HAP-1 (cell line): ENCODE measurements at regions not wholly inside any gene's neighbourhood (a gene's known extent, or its start where the extent isn't known, plus 50 kb on each side); places are given as distances from the start of the nearest gene placed in this dataset.

Experiments
- DNase-seq, 2 experiments: peaks; one replicate each; pipeline ENCODE4 v3.0.0-alpha.2; 2016 to 2020; ENCODE audit warnings: low spot score in 2 of 2
- H3K27me3 ChIP-seq: fragments of 250-450 bp; sonication (Bioruptor Pico); 2 replicates; pipeline ENCODE4 v1.5.1; 2020; ENCODE audit warnings: low read depth, mild to moderate bottlenecking, moderate library complexity
- H3K36me3 ChIP-seq: fragments of 250-450 bp; sonication (Bioruptor Pico); replicated peaks from 2 replicates; pipeline ENCODE4 v1.5.1; 2020; ENCODE audit warnings: mild to moderate bottlenecking
- H3K4me1 ChIP-seq: fragments of 250-450 bp; sonication (Bioruptor Pico); 2 replicates; pipeline ENCODE4 v1.5.1; 2020; ENCODE audit warnings: mild to moderate bottlenecking
- H3K4me3 ChIP-seq: fragments of 250-450 bp; sonication (Bioruptor Pico); 2 replicates; pipeline ENCODE4 v1.5.1; 2020; ENCODE audit warnings: mild to moderate bottlenecking, moderate library complexity
- H3K9me3 ChIP-seq: fragments of 250-450 bp; sonication (Bioruptor Pico); 2 replicates; pipeline ENCODE4 v1.5.1; 2020; ENCODE audit warnings: mild to moderate bottlenecking, moderate library complexity
- in situ Hi-C: fragments of 300-500 bp; cut with MboI; formaldehyde crosslinking; loops from 3 replicates; pipeline ENCODE4 v1.14.3; 2020; ENCODE audit warnings: low sequenced_read_pairs, inconsistent platforms, mixed read lengths

DNA sequence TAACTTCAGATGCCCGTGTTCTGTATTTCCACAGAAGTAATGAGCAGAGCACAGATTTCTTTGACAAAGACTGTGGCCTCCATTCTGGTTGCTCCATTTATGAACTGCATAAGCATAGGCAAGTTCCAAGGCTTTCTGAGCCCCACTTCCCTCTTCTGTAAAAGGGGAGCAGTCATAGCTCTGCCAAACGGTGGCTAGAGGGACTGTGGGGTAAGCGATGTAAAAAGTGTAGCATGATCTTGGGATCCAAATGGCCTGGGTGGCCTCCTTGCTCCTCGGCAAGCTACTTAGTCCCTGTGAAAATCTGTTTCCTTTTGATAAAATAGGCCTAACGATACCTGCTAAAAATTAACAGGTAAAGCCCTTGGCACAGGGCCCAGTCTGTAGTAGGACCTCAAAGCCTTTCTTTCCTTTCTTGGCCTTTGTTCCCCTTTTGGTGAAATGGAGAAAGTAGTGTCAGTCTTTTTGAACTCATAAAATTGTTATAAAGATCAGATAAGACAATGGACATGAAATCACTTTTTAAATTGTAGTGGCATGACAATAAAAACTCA is 646.6 kb downstream of the ACTL7B start:
- Histone ChIP-seq H3K9me3 (no peaks in the 10 kb centered on the region), H3K4me1 (peaks cover 7% of the 10 kb centered on the region), H3K27me3 (no peaks in the 10 kb centered on the region), H3K4me3 (no peak overlapping the region), H3K36me3 (no peaks in the 10 kb centered on the region)
- DNase-seq, result no peak
- in situ Hi-C loops, result no loop called here

- Histone ChIP-seq H3K4me3 (no peak overlapping the region), H3K4me1 (peaks cover 7% of the 10 kb centered on the region), H3K27me3 (no peaks in the 10 kb centered on the region), H3K9me3 (no peaks in the 10 kb centered on the region), H3K36me3 (no peaks in the 10 kb centered on the region)
- in situ Hi-C loops, result no loop called here
- peak; percentile 9 to 53 for DNase-seq
These were observed 648.1 kb downstream of the ACTL7B start for GRCh38 chr9:108207561-108208165.

DNA sequence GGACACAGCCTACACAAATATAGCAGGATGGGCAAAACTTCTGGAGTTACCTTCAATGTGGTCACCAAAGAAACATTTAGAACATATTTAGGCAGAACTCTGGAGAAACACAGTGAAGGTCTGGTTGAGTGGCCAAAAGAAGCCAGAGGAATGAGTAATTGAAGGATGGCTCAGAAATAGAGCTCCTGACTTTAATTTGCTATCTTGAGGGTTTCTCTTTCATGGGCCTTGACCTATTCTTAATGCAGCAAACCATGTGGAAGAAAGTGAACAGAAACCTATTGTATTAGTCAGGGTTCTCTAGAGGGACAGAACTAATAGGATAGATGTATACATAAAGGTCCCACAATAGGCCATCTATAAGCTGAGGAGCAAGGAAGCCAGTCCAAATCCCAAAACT is 650.5 kb downstream of the ACTL7B start:
- peaks cover 7% of the 10 kb centered on the region for H3K4me1 ChIP-seq
- in situ Hi-C loops, result no loop called here
- DNase-seq, result no peak
- no peaks in the 10 kb centered on the region for H3K36me3 ChIP-seq
- no peaks in the 10 kb centered on the region for H3K27me3 ChIP-seq
- no peaks in the 10 kb centered on the region for H3K9me3 ChIP-seq
- H3K4me3 ChIP-seq, result no peak overlapping the region

GRCh38 chr9:108197899-108198298 is 657.9 kb downstream of the ACTL7B start:
- no peaks in the 10 kb centered on the region for H3K9me3 ChIP-seq
- no peaks in the 10 kb centered on the region for H3K36me3 ChIP-seq
- no peaks in the 10 kb centered on the region for H3K27me3 ChIP-seq
- no peaks in the 10 kb centered on the region for H3K4me1 ChIP-seq
- no peak overlapping the region for H3K4me3 ChIP-seq
- in situ Hi-C loops, result no loop called here
- DNase-seq, result no peak

DNA sequence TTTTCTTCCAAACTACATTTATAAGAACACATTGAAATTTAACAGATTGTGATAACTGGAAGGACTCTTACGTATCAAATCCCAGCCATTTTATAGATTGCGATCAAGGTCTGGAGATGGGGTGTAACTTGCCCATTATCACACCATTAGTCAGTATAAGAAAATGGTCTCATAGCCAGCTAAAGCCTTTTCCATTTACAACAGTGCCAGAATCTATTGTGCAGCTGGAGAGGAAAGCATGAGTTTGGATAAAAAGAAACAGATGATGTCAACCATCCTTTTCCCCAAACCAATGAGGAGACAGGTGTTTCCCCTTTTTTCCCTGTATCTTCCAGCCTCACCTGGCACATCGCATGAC is 658.8 kb downstream of the ACTL7B start:
- no peaks in the 10 kb centered on the region for H3K4me1 ChIP-seq
- H3K9me3 ChIP-seq, result no peaks in the 10 kb centered on the region
- no peak for DNase-seq
- H3K27me3 ChIP-seq, result no peaks in the 10 kb centered on the region
- no peaks in the 10 kb centered on the region for H3K36me3 ChIP-seq
- in situ Hi-C loops, result no loop called here
- H3K4me3 ChIP-seq, result no peak overlapping the region

DNA sequence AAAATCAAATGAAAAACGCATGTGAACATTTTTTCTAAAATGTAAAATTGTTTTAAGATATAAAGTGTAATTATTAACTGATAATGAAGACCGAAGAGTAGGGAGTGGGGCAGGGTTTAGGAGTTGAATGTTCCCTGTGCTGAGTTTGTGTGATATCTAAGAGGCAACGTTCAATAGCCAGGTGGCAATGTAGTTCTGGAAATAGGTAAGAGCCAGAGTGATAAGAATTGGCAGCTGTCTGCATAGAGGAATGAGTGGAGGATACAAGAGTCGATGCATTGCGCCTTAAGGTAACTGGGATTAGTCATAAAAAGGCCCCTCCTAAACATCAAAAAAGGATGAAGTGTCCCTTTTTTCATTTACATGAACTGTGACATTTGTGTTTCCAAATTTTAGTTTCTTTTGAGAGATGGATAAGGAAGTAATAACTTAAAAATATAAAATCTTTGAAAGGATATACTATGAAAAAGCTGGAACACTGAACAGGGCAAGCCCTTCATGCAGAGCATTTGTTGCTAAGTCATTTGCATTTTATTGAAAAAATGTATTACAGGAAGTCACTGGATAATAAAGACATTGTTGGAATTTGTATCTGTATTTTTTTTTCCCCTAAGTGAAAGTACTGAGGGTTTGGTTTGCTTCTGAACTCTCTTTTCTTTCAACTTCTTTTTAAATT is 659.3 kb downstream of the ACTL7B start:
- Histone ChIP-seq H3K27me3 (no peaks in the 10 kb centered on the region), H3K4me3 (no peak overlapping the region), H3K4me1 (no peaks in the 10 kb centered on the region), H3K36me3 (no peaks in the 10 kb centered on the region), H3K9me3 (no peaks in the 10 kb centered on the region)
- in situ Hi-C loops, result no loop called here
- no peak for DNase-seq

DNA sequence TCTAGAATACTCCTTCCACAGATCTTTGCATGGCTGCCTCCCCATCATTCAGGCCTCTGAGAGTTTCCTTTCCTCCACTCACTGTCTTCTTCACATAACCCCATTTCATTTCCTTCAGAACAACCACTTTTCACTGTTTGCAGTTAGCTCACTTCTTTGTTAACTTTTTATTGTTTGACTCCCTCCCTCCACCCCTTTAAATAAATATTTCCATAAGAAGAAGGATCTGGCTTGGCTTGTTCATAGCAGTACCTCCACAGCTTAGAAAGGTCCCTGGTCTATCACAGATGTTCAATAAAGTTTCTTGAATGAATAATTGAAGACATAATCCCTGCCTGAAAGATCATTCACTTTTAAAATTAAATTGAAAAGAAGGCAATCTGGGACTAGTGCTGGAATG is 661.6 kb downstream of the ACTL7B start:
- no peak overlapping the region for H3K4me3 ChIP-seq
- in situ Hi-C loops, result no loop called here
- no peak for DNase-seq
- H3K9me3 ChIP-seq, result no peaks in the 10 kb centered on the region
- H3K4me1 ChIP-seq, result no peaks in the 10 kb centered on the region
- H3K27me3 ChIP-seq, result no peaks in the 10 kb centered on the region
- no peaks in the 10 kb centered on the region for H3K36me3 ChIP-seq

DNA sequence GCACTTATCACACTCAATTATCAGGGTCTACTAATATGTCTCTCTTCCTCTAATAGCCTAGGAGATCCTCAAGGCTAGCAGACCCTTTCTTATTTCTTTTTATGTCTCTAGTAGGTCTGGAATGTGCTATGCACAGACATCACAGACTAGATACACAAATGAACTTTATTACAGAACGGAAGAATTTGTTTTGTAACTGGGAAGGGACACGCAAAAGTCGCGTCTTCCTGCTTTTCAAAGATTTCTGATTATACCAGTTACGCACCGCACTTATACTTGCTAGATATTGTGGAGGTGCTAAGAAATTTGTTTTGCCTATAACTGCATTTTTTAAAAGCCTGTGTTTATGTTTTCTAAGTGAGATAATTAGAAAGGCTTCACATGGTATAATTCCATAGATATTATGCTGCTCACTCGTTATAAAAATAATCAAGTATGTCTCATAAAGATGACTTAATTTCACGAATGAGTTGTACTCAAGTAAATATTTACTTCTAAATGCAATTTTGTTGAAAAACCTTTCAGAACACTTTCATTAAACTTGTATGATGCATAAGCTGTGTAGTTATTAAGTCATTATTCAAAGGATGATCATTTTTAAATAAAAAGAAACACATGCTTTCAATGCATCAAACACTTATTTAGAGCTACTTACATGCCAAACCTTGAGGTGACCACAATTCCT is 662.6 kb downstream of the ACTL7B start:
- no peaks in the 10 kb centered on the region for H3K4me1 ChIP-seq
- no peaks in the 10 kb centered on the region for H3K9me3 ChIP-seq
- H3K36me3 ChIP-seq, result no peaks in the 10 kb centered on the region
- in situ Hi-C loops, result no loop called here
- no peak overlapping the region for H3K4me3 ChIP-seq
- DNase-seq, result no peak
- H3K27me3 ChIP-seq, result no peaks in the 10 kb centered on the region

DNA sequence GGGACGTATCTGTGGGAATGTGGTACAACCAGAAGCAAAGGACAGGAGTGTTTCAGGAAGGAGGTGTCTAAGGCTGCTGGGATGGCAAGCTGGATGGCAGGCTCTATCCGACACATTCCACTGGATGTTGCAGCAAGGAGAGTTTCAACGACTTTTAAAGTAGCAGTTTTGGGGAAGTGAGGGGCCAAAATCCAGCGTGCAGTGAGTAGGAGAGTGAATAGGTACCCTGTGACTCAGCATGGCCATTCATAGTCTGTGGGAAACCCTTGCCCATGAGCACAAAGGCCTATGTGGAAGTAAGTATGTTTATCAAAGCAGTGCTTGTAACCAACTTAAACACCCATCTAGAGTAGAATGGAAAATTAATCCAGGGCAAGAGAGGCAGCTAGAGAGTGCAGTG is 664.7 kb downstream of the ACTL7B start:
- no peak for DNase-seq
- in situ Hi-C loops, result no loop called here

GRCh38 chr9:108188976-108189375 is 666.8 kb downstream of the ACTL7B start:
- H3K4me3 ChIP-seq, result no peak overlapping the region
- H3K36me3 ChIP-seq, result no peaks in the 10 kb centered on the region
- no peaks in the 10 kb centered on the region for H3K27me3 ChIP-seq
- no peaks in the 10 kb centered on the region for H3K4me1 ChIP-seq
- no peak for DNase-seq
- no peaks in the 10 kb centered on the region for H3K9me3 ChIP-seq
- in situ Hi-C loops, result no loop called here

More for the DNA sequence above, 664.7 kb downstream of the ACTL7B start:
- no peaks in the 10 kb centered on the region for H3K27me3 ChIP-seq
- no peak overlapping the region for H3K4me3 ChIP-seq
- no peaks in the 10 kb centered on the region for H3K36me3 ChIP-seq
- H3K9me3 ChIP-seq, result no peaks in the 10 kb centered on the region
- H3K4me1 ChIP-seq, result no peaks in the 10 kb centered on the region

GRCh38 chr9:108188482-108188881 is 667.3 kb downstream of the ACTL7B start:
- in situ Hi-C loops, result no loop called here
- DNase-seq, result no peak
- Histone ChIP-seq H3K36me3 (no peaks in the 10 kb centered on the region), H3K4me1 (no peaks in the 10 kb centered on the region), H3K9me3 (no peaks in the 10 kb centered on the region; the same call in 1 of the 2 replicates), H3K27me3 (no peaks in the 10 kb centered on the region), H3K4me3 (no peak overlapping the region)

- Histone ChIP-seq H3K4me1 (no peaks in the 10 kb centered on the region), H3K27me3 (no peaks in the 10 kb centered on the region), H3K4me3 (no peak overlapping the region), H3K36me3 (no peaks in the 10 kb centered on the region), H3K9me3 (no peaks in the 10 kb centered on the region; the same call in 1 of the 2 replicates)
- in situ Hi-C loops, result no loop called here
- no peak for DNase-seq
These were observed 669.0 kb downstream of the ACTL7B start for GRCh38 chr9:108186642-108187395.

DNA sequence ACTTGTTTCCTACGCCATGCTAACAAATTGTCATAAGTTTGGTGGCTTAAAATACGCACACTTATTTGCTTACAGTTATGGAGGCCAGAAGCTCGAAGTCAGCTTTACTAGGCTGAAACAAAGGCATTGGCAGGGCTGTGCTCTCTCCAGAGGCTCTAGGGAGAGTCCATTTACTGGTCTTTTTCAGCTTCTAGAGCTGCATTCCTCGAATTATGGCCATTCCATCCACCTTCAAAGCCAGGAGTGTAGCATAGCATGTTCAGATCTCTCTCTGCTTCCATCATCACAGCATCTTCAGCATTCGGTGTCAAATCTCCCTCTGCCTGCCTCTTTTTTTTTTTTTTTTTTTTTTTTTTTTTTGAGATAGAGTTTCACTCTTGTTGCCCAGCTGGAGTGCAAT is 670.2 kb downstream of the ACTL7B start:
- H3K27me3 ChIP-seq, result no peaks in the 10 kb centered on the region

More for the DNA sequence above, 670.2 kb downstream of the ACTL7B start:
- Histone ChIP-seq H3K4me1 (no peaks in the 10 kb centered on the region), H3K4me3 (no peak overlapping the region), H3K36me3 (no peaks in the 10 kb centered on the region), H3K9me3 (no peaks in the 10 kb centered on the region; the same call in 1 of the 2 replicates)
- in situ Hi-C loops, result no loop called here
- DNase-seq, result no peak
